Upper lobe of left lung (tissue), 6 donors: ENCODE measurements at regions not wholly inside any gene's neighbourhood (a gene's known extent, or its start where the extent isn't known, plus 50 kb on each side); places are given as distances from the start of the nearest gene placed in this dataset.

Experiments
- ATAC-seq, 2 donors: fragments of 200-7000 bp; cut with Tn5 transposase; one replicate each; pipeline ENCODE4 v1.9.1; 2022; ENCODE audit warnings: mild to moderate bottlenecking in 2 of 2, moderate library complexity in 2 of 2; ENCODE audit not compliant: low FRiP score in 2 of 2
- DNase-seq, 2 donors: peaks; one replicate each; pipeline ENCODE4 v3.0.0-alpha.2; 2019 to 2020
- H3K27ac ChIP-seq, 4 donors: fragments of 200-600 bp; sonication (generic); one replicate each; pipeline ENCODE4 v1.5.1; 2016 to 2019
- H3K27me3 ChIP-seq, 4 donors: fragments of 200-600 bp; sonication (generic); one replicate each; pipeline ENCODE4 v1.5.1; 2017 to 2019
- H3K36me3 ChIP-seq, 4 donors: fragments of 200-600 bp; sonication (generic); one replicate each; pipeline ENCODE4 v1.5.1; 2016 to 2019
- H3K4me1 ChIP-seq, 4 donors: fragments of 200-600 bp; sonication (generic); one replicate each; pipeline ENCODE4 v1.5.1; 2018 to 2019
- H3K4me3 ChIP-seq, 4 donors: fragments of 200-600 bp; sonication (generic); one replicate each; pipeline ENCODE4 v1.5.1; 2017 to 2019; ENCODE audit warnings: mild to moderate bottlenecking in 2 of 4, moderate library complexity in 1 of 4
- H3K9me3 ChIP-seq, 4 donors: fragments of 200-600 bp; sonication (generic); one replicate each; pipeline ENCODE4 v1.5.1; 2018 to 2019
- EP300 ChIP-seq, 4 donors: sonication (generic); formaldehyde crosslinking; IDR thresholded peaks; one replicate each; pipeline ENCODE4 v1.5.1; 2017; ENCODE audit warnings: antibody characterized with exemption in 4 of 4, control low read depth in 2 of 4
- POLR2A ChIP-seq, 4 donors: fragments of 450-650 bp; IDR thresholded peaks; one replicate each; pipeline ENCODE4 v1.5.1; 2016 to 2017; ENCODE audit warnings: antibody characterized with exemption in 4 of 4, mild to moderate bottlenecking in 2 of 4
- POLR2AphosphoS5 ChIP-seq, 2 donors: sonication (generic); formaldehyde crosslinking; IDR thresholded peaks; one replicate each; pipeline ENCODE4 v1.5.1; 2017; ENCODE audit warnings: antibody characterized with exemption in 2 of 2
- WGBS, 2 donors: methylation state at CpG; one replicate each; pipeline ENCODE4 v1.1.5; 2017 to 2018; 5-methylcytosine and 5-hydroxymethylcytosine counted together
- TF ChIP-seq, protein P1 (sequence below), 6 experiments: fragments of 450-650 bp in 4 of 6; fragments of 200-600 bp in 2 of 6; sonication (generic) in 2 of 6; IDR thresholded peaks; one replicate each; pipeline ENCODE4 v1.5.1; 2016 to 2019; ENCODE audit warnings: antibody characterized with exemption in 6 of 6
- donor health status: DM: no; HTN: no; CAD: no; lungs with moderate emphysema.
- donor health status: DM: no; HTN: yes; CAD: no; lungs with severe emphysema.

GRCh38 chr14:61928300-61928699, 166.1 kb downstream of the SNAPC1 start:
- TF ChIP-seq POLR2A (IDR thresholded peaks at IDR 0.05): no peak
- TF ChIP-seq POLR2AphosphoS5 (IDR thresholded peaks at IDR 0.05): no peak
- TF ChIP-seq, protein P1, sequence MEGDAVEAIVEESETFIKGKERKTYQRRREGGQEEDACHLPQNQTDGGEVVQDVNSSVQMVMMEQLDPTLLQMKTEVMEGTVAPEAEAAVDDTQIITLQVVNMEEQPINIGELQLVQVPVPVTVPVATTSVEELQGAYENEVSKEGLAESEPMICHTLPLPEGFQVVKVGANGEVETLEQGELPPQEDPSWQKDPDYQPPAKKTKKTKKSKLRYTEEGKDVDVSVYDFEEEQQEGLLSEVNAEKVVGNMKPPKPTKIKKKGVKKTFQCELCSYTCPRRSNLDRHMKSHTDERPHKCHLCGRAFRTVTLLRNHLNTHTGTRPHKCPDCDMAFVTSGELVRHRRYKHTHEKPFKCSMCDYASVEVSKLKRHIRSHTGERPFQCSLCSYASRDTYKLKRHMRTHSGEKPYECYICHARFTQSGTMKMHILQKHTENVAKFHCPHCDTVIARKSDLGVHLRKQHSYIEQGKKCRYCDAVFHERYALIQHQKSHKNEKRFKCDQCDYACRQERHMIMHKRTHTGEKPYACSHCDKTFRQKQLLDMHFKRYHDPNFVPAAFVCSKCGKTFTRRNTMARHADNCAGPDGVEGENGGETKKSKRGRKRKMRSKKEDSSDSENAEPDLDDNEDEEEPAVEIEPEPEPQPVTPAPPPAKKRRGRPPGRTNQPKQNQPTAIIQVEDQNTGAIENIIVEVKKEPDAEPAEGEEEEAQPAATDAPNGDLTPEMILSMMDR (IDR thresholded peaks at IDR 0.05): no peak
- TF ChIP-seq EP300 (IDR thresholded peaks at IDR 0.05): no peak
- no peak for DNase-seq
- no peak for ATAC-seq

GRCh38 chr14:61928701-61929100, 166.5 kb downstream of the SNAPC1 start:
- Histone ChIP-seq H3K27ac (no peak overlapping the region), H3K36me3 (no peaks in the 10 kb centered on the region), H3K9me3 (no peaks in the 10 kb centered on the region), H3K4me1 (no peaks in the 10 kb centered on the region), H3K27me3 (no peaks in the 10 kb centered on the region), H3K4me3 (no peak overlapping the region)
- WGBS, 2 donors: 73 to 74% methylated on average over 4 of the region's 4 CpGs
- no peak for DNase-seq
- ATAC-seq: no peak
- TF ChIP-seq POLR2A (IDR thresholded peaks at IDR 0.05) (no peak), POLR2AphosphoS5 (IDR thresholded peaks at IDR 0.05) (no peak), EP300 (IDR thresholded peaks at IDR 0.05) (no peak)
- TF ChIP-seq, protein P1 (IDR thresholded peaks at IDR 0.05): no peak

More at GRCh38 chr14:61928300-61928699, 166.1 kb downstream of the SNAPC1 start:
- H3K9me3 ChIP-seq: no peaks in the 10 kb centered on the region
- H3K36me3 ChIP-seq: no peaks in the 10 kb centered on the region
- H3K4me1 ChIP-seq: no peaks in the 10 kb centered on the region
- H3K27ac ChIP-seq: no peak overlapping the region
- H3K4me3 ChIP-seq: no peak overlapping the region
- H3K27me3 ChIP-seq: no peaks in the 10 kb centered on the region

DNA sequence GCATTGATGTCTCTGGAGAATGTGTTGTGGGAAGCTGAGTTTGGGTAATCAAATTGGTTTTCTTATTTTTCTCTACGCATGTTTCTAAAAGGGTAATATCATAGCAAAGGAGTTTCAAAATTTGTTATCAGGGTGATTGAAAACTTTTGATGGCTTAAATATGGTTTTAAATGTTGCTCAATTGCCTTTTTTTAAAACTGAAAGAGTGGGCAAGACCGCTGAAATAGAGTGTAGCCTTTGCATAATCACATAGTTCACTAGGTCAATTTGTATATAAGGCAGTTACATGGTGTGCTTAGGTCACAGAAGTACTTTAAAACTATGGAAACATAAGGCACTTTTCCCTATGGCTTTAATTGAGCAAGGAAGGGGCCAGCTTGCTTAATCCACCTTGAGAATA, 167.4 kb downstream of the SNAPC1 start:
- H3K4me3 ChIP-seq: no peak overlapping the region
- WGBS, 2 donors: 55 to 59% methylated on average over 2 of the region's 2 CpGs
- H3K36me3 ChIP-seq: no peaks in the 10 kb centered on the region
- DNase-seq (no peak), ATAC-seq (no peak)
- no peaks in the 10 kb centered on the region for H3K4me1 ChIP-seq
- TF ChIP-seq EP300 (IDR thresholded peaks at IDR 0.05): no peak
- TF ChIP-seq POLR2AphosphoS5 (IDR thresholded peaks at IDR 0.05): no peak
- TF ChIP-seq, protein P1 (IDR thresholded peaks at IDR 0.05): no peak
- H3K27ac ChIP-seq: no peak overlapping the region
- H3K9me3 ChIP-seq: no peaks in the 10 kb centered on the region
- H3K27me3 ChIP-seq: no peaks in the 10 kb centered on the region

DNA sequence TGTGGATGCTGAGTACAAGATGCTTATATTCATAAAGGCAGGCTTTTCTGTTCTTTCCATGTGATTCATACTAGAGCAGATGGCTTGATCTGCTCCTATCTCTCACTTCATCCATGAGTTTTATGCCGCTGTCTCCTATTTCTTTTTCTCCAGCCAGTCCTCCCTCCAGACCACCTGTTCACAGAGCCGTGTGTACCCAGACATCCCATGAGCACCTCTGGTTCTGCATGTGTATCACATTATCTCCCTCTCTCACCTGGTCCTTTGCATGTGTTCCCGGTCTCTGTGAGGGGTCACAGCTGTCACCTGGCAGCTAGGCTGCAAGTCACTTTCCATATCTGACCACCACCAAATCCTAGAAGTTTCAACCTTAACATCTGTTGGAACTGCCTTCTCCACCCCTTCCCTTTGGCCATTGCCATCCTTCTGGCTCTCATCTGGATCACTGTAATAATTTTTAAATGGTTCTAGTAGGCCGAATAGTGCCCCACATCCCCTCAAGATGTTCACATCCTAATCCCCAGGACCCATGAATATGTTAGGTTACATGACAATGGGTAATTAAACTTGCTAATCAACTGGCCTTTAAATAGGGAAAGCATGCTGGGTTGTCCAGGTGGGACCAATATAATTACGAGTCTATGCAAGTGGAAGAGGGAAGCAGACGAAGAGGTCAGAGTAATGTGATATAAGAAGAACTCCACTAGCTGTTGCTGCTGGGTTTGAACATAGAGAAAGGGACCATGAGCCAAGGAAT, 168.1 kb downstream of the SNAPC1 start:
- Histone ChIP-seq H3K4me3 (no peak overlapping the region), H3K27me3 (no peaks in the 10 kb centered on the region), H3K9me3 (no peaks in the 10 kb centered on the region), H3K36me3 (no peaks in the 10 kb centered on the region), H3K4me1 (no peaks in the 10 kb centered on the region), H3K27ac (no peak overlapping the region)
- ATAC-seq (no peak), DNase-seq (no peak)
- WGBS, 2 donors: 82 to 85% methylated on average over 6 of the region's 6 CpGs
- TF ChIP-seq, protein P1 (IDR thresholded peaks at IDR 0.05): no peak
- TF ChIP-seq EP300 (IDR thresholded peaks at IDR 0.05): no peak

- DNase-seq (no peak), ATAC-seq (no peak)
- no peaks in the 10 kb centered on the region for H3K4me1 ChIP-seq
- WGBS, 2 donors: 77 to 78% methylated on average over 4 of the region's 4 CpGs
- no peaks in the 10 kb centered on the region for H3K27me3 ChIP-seq
- TF ChIP-seq POLR2A (IDR thresholded peaks at IDR 0.05) (no peak), POLR2AphosphoS5 (IDR thresholded peaks at IDR 0.05) (no peak), EP300 (IDR thresholded peaks at IDR 0.05) (no peak)
- TF ChIP-seq, protein P1 (IDR thresholded peaks at IDR 0.05): no peak
- H3K4me3 ChIP-seq: no peak overlapping the region
- no peak overlapping the region for H3K27ac ChIP-seq
- no peaks in the 10 kb centered on the region for H3K9me3 ChIP-seq
- no peaks in the 10 kb centered on the region for H3K36me3 ChIP-seq
These were observed 170.8 kb downstream of the SNAPC1 start for GRCh38 chr14:61932974-61933373.
